IPS-18a (cell line): ENCODE measurements at regions not wholly inside any gene's neighbourhood (a gene's known extent, or its start where the extent isn't known, plus 50 kb on each side); places are given as distances from the start of the nearest gene placed in this dataset.
"Not testable (repeated sequence)": the region's sequence is repeated elsewhere in the genome, so short reads cannot be mapped to it uniquely, and the experiment has no call there.

Experiments used
- H3K27ac ChIP-seq: one replicate; pipeline ENCODE4 v1.5.1; 2013; ENCODE audit warnings: low read length
- H3K27me3 ChIP-seq: one replicate; pipeline ENCODE4 v1.6.1; 2013; ENCODE audit warnings: mild to moderate bottlenecking, low read length; ENCODE audit not compliant: control insufficient read depth, insufficient read depth
- H3K36me3 ChIP-seq: one replicate; pipeline ENCODE4 v1.6.1; 2013; ENCODE audit warnings: low read depth, low read length; ENCODE audit not compliant: control insufficient read depth
- H3K4me1 ChIP-seq: one replicate; pipeline ENCODE4 v1.6.1; 2013; ENCODE audit warnings: low read depth, low read length; ENCODE audit not compliant: control insufficient read depth
- H3K4me3 ChIP-seq: one replicate; pipeline ENCODE4 v1.5.1; 2013; ENCODE audit warnings: low read length
- H3K9ac ChIP-seq: one replicate; pipeline ENCODE4 v1.6.1; 2013; ENCODE audit warnings: mild to moderate bottlenecking, low read length, moderate library complexity
- H3K9me3 ChIP-seq: one replicate; pipeline ENCODE4 v1.6.1; 2013; ENCODE audit warnings: low read depth, low read length; ENCODE audit not compliant: control insufficient read depth

- Histone ChIP-seq H3K27ac (no peak overlapping the region), H3K4me3 (no peak overlapping the region), H3K4me1 (no peaks in the 10 kb centered on the region), H3K36me3 (no peaks in the 10 kb centered on the region), H3K9ac (no peak overlapping the region), H3K9me3 (no peaks in the 10 kb centered on the region), H3K27me3 (no peaks in the 10 kb centered on the region)
Measured at GRCh38 chr18:34400834-34401233, 176.1 kb upstream of the NOL4 start.

GRCh38 chr18:34401775-34402174 lies 177.1 kb upstream of the NOL4 start:
- no peaks in the 10 kb centered on the region for H3K4me1 ChIP-seq
- H3K27ac ChIP-seq = no peak overlapping the region
- no peak overlapping the region for H3K9ac ChIP-seq
- no peaks in the 10 kb centered on the region for H3K36me3 ChIP-seq
- H3K4me3 ChIP-seq = no peak overlapping the region
- no peaks in the 10 kb centered on the region for H3K9me3 ChIP-seq
- H3K27me3 ChIP-seq = no peaks in the 10 kb centered on the region

GRCh38 chr18:34407471-34407870 lies 182.8 kb upstream of the NOL4 start:
- H3K27ac ChIP-seq, H3K9me3 ChIP-seq, H3K9ac ChIP-seq, H3K4me3 ChIP-seq, H3K36me3 ChIP-seq, H3K27me3 ChIP-seq, H3K4me1 ChIP-seq: not testable (repeated sequence)

GRCh38 chr18:34411952-34412351 lies 187.2 kb upstream of the NOL4 start:
- Histone ChIP-seq H3K27me3 (no peaks in the 10 kb centered on the region), H3K27ac (no peak overlapping the region), H3K9ac (no peak overlapping the region), H3K9me3 (no peaks in the 10 kb centered on the region), H3K36me3 (no peaks in the 10 kb centered on the region), H3K4me3 (no peak overlapping the region), H3K4me1 (no peaks in the 10 kb centered on the region)

GRCh38 chr18:34431042-34431441 lies 206.3 kb upstream of the NOL4 start:
- H3K4me1 ChIP-seq = peaks cover 17% of the 10 kb centered on the region
- H3K9ac ChIP-seq = no peak overlapping the region
- H3K27ac ChIP-seq = no peak overlapping the region
- no peaks in the 10 kb centered on the region for H3K36me3 ChIP-seq
- no peak overlapping the region for H3K4me3 ChIP-seq
- peaks cover 2% of the 10 kb centered on the region for H3K9me3 ChIP-seq
- no peaks in the 10 kb centered on the region for H3K27me3 ChIP-seq

GRCh38 chr18:34444622-34445021 lies 219.9 kb upstream of the NOL4 start:
- Histone ChIP-seq H3K9ac (no peak overlapping the region), H3K4me1 (no peaks in the 10 kb centered on the region), H3K4me3 (no peak overlapping the region), H3K27ac (no peak overlapping the region), H3K9me3 (no peaks in the 10 kb centered on the region), H3K36me3 (no peaks in the 10 kb centered on the region), H3K27me3 (no peaks in the 10 kb centered on the region)

GRCh38 chr18:34448662-34449061 lies 223.9 kb upstream of the NOL4 start:
- no peak overlapping the region for H3K27ac ChIP-seq
- H3K9me3 ChIP-seq = no peaks in the 10 kb centered on the region
- no peak overlapping the region for H3K4me3 ChIP-seq
- no peaks in the 10 kb centered on the region for H3K4me1 ChIP-seq
- H3K9ac ChIP-seq = no peak overlapping the region
- no peaks in the 10 kb centered on the region for H3K27me3 ChIP-seq
- H3K36me3 ChIP-seq = no peaks in the 10 kb centered on the region

- Histone ChIP-seq H3K36me3 (no peaks in the 10 kb centered on the region), H3K27ac (no peak overlapping the region), H3K4me1 (no peaks in the 10 kb centered on the region), H3K4me3 (no peak overlapping the region), H3K9me3 (no peaks in the 10 kb centered on the region), H3K9ac (no peak overlapping the region), H3K27me3 (no peaks in the 10 kb centered on the region)
Measured at GRCh38 chr18:34457761-34458160, 233.0 kb upstream of the NOL4 start.

GRCh38 chr18:34458410-34458977 lies 233.8 kb upstream of the NOL4 start:
- H3K36me3 ChIP-seq = no peaks in the 10 kb centered on the region
- H3K27me3 ChIP-seq = no peaks in the 10 kb centered on the region
- H3K4me1 ChIP-seq = no peaks in the 10 kb centered on the region
- H3K4me3 ChIP-seq = no peak overlapping the region
- no peaks in the 10 kb centered on the region for H3K9me3 ChIP-seq
- no peak overlapping the region for H3K27ac ChIP-seq
- H3K9ac ChIP-seq = no peak overlapping the region

- Histone ChIP-seq H3K27ac (no peak overlapping the region), H3K9me3 (no peaks in the 10 kb centered on the region), H3K27me3 (no peaks in the 10 kb centered on the region), H3K4me1 (no peaks in the 10 kb centered on the region), H3K36me3 (no peaks in the 10 kb centered on the region), H3K9ac (no peak overlapping the region), H3K4me3 (no peak overlapping the region)
Measured at GRCh38 chr18:34461266-34461665, 236.6 kb upstream of the NOL4 start.

- Histone ChIP-seq H3K4me3 (no peak overlapping the region), H3K9me3 (no peaks in the 10 kb centered on the region), H3K27me3 (no peaks in the 10 kb centered on the region), H3K9ac (no peak overlapping the region), H3K36me3 (no peaks in the 10 kb centered on the region), H3K27ac (no peak overlapping the region), H3K4me1 (no peaks in the 10 kb centered on the region)
Measured at GRCh38 chr18:34467058-34467457, 242.3 kb upstream of the NOL4 start.

- H3K4me3 ChIP-seq = peak overlapping the region; percentile 27
- H3K4me1 ChIP-seq = peaks cover 24% of the 10 kb centered on the region
- no peaks in the 10 kb centered on the region for H3K9me3 ChIP-seq
- no peaks in the 10 kb centered on the region for H3K36me3 ChIP-seq
- H3K27ac ChIP-seq = peak overlapping the region; percentile 9
- H3K9ac ChIP-seq = no peak overlapping the region
- H3K27me3 ChIP-seq = no peaks in the 10 kb centered on the region
Measured at GRCh38 chr18:34480162-34480700, 229.9 kb upstream of the DTNA start.
